ENCODE measurements at regions not wholly inside any gene's neighbourhood (a gene's known extent, or its start where the extent isn't known, plus 50 kb on each side); places are given as distances from the start of the nearest gene placed in this dataset.

GRCh38 chr11:10922892-10923291 lies 65.0 kb upstream of the ZBED5 start:
- no peaks in the 10 kb centered on the region for H3K36me3 ChIP-seq
- no peaks in the 10 kb centered on the region for H3K9me3 ChIP-seq
- no peak overlapping the region for H3K27ac ChIP-seq
- DNase-seq, result no peak
- H3K4me1 ChIP-seq, result peaks cover 0 to 34% (median 14%) of the 10 kb centered on the region in 4 donors
- intact Hi-C loops (cut with DNase I; ENCODE audit: low total_unique reads), result no loop called here
- TF ChIP-seq, protein P1, sequence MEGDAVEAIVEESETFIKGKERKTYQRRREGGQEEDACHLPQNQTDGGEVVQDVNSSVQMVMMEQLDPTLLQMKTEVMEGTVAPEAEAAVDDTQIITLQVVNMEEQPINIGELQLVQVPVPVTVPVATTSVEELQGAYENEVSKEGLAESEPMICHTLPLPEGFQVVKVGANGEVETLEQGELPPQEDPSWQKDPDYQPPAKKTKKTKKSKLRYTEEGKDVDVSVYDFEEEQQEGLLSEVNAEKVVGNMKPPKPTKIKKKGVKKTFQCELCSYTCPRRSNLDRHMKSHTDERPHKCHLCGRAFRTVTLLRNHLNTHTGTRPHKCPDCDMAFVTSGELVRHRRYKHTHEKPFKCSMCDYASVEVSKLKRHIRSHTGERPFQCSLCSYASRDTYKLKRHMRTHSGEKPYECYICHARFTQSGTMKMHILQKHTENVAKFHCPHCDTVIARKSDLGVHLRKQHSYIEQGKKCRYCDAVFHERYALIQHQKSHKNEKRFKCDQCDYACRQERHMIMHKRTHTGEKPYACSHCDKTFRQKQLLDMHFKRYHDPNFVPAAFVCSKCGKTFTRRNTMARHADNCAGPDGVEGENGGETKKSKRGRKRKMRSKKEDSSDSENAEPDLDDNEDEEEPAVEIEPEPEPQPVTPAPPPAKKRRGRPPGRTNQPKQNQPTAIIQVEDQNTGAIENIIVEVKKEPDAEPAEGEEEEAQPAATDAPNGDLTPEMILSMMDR (IDR thresholded peaks at IDR 0.05), result no peak
- H3K27me3 ChIP-seq, result no peaks in the 10 kb centered on the region
- H3K4me3 ChIP-seq, result no peak overlapping the region

DNA sequence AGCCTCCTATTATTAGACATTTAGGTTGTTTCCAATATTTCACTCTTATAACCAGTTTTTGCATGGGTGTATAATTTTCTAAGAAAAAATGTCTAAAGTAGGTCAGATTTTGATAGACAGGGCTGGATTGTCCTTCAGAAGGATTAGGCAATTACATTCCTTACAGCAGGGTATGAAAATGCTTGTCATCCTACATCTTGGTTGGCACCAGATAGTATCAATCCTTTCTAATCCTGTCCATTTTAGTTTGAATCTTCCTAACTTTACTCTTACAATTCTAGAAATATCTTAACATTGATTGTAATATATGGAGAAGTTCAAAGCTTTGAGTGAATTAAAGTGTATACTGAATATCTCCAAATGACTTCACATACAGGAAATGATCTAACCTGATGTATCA lies 63.0 kb upstream of the ZBED5 start:
- DNase-seq, result no peak
- Histone ChIP-seq H3K9me3 (no peaks in the 10 kb centered on the region), H3K36me3 (no peaks in the 10 kb centered on the region), H3K4me1 (peaks cover 0 to 15% (median 6%) of the 10 kb centered on the region in 4 donors), H3K4me3 (no peak overlapping the region), H3K27ac (no peak overlapping the region), H3K27me3 (no peaks in the 10 kb centered on the region)
- TF ChIP-seq, protein P1 (IDR thresholded peaks at IDR 0.05), result no peak
- intact Hi-C loops (cut with DNase I; ENCODE audit: low total_unique reads), result no loop called here

DNA sequence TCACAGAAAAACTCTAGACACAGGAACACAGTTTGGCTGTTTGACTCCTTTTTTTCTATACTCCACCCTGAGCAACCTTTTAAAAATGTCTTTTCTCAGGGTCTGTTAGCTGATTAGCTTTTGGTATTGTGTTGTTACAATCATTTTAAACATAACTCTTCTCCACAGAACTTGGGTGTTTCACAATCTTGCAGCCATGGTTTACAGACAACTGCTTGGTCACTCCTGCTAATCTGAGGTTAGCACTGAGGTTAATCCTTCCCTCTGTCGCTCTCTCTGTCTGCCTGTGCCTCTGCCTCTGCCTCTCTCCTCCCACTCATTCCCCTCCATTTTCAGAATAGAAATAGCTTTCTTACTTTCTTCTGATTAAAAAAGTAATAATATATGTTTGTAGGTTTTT lies 62.4 kb upstream of the ZBED5 start:
- H3K27me3 ChIP-seq, result no peaks in the 10 kb centered on the region
- peaks cover 0 to 8% (median 3%) of the 10 kb centered on the region in 4 donors for H3K4me1 ChIP-seq
- no peaks in the 10 kb centered on the region for H3K36me3 ChIP-seq
- H3K27ac ChIP-seq, result no peak overlapping the region
- H3K9me3 ChIP-seq, result no peaks in the 10 kb centered on the region
- TF ChIP-seq, protein P1 (IDR thresholded peaks at IDR 0.05), result no peak
- DNase-seq, result no peak
- H3K4me3 ChIP-seq, result no peak overlapping the region
- intact Hi-C loops (cut with DNase I; ENCODE audit: low total_unique reads), result no loop called here

GRCh38 chr11:10918698-10919097 lies 60.8 kb upstream of the ZBED5 start:
- TF ChIP-seq, protein P1 (IDR thresholded peaks at IDR 0.05), result no peak

GRCh38 chr11:10918275-10918674 lies 60.4 kb upstream of the ZBED5 start:
- H3K9me3 ChIP-seq, result no peaks in the 10 kb centered on the region
- no peaks in the 10 kb centered on the region for H3K27me3 ChIP-seq
- TF ChIP-seq, protein P1 (IDR thresholded peaks at IDR 0.05), result no peak
- H3K27ac ChIP-seq, result no peak overlapping the region
- no peaks in the 10 kb centered on the region for H3K36me3 ChIP-seq
- intact Hi-C loops (cut with DNase I; ENCODE audit: low total_unique reads), result no loop called here
- no peak overlapping the region for H3K4me3 ChIP-seq
- no peaks in the 10 kb centered on the region for H3K4me1 ChIP-seq
- no peak for DNase-seq

More at GRCh38 chr11:10918698-10919097, 60.8 kb upstream of the ZBED5 start:
- Histone ChIP-seq H3K36me3 (no peaks in the 10 kb centered on the region), H3K27ac (no peak overlapping the region), H3K4me3 (no peak overlapping the region), H3K27me3 (no peaks in the 10 kb centered on the region), H3K9me3 (no peaks in the 10 kb centered on the region), H3K4me1 (no peaks in the 10 kb centered on the region)
- DNase-seq, result no peak
- intact Hi-C loops (cut with DNase I; ENCODE audit: low total_unique reads), result no loop called here

GRCh38 chr11:10917802-10918201 lies 59.9 kb upstream of the ZBED5 start:
- Histone ChIP-seq H3K36me3 (no peaks in the 10 kb centered on the region), H3K4me3 (no peak overlapping the region), H3K27me3 (no peaks in the 10 kb centered on the region), H3K4me1 (no peaks in the 10 kb centered on the region), H3K9me3 (no peaks in the 10 kb centered on the region), H3K27ac (no peak overlapping the region)
- DNase-seq, result no peak
- intact Hi-C loops (cut with DNase I; ENCODE audit: low total_unique reads), result no loop called here
- TF ChIP-seq, protein P1 (IDR thresholded peaks at IDR 0.05), result no peak

Measured in tibial artery (tissue), 4 donors.